Mesendoderm (in vitro differentiated cells): ENCODE measurements at regions not wholly inside any gene's neighbourhood (a gene's known extent, or its start where the extent isn't known, plus 50 kb on each side); places are given as distances from the start of the nearest gene placed in this dataset.

Source experiments
- DNase-seq: peaks from one replicate; pipeline ENCODE4 v3.0.0; 2013
- H2AK5ac ChIP-seq: 2 replicates; pipeline ENCODE4 v1.6.1; 2013; ENCODE audit warnings: low read length, inconsistent platforms
- H2BK120ac ChIP-seq: 2 replicates; pipeline ENCODE4 v1.6.1; 2013; ENCODE audit warnings: low read depth, mild to moderate bottlenecking, low read length, moderate library complexity, mixed read lengths
- H2BK15ac ChIP-seq: replicated peaks from 2 replicates; pipeline ENCODE4 v1.6.1; 2013; ENCODE audit warnings: low read depth, mild to moderate bottlenecking, moderate library complexity
- H2BK5ac ChIP-seq: 2 replicates; pipeline ENCODE4 v1.6.1; 2013; ENCODE audit warnings: low read length, inconsistent platforms
- H3K18ac ChIP-seq: 2 replicates; pipeline ENCODE4 v1.6.1; 2013; ENCODE audit warnings: mild to moderate bottlenecking, low read length, mixed read lengths
- H3K23ac ChIP-seq: one replicate; pipeline ENCODE4 v1.6.1; 2013; ENCODE audit warnings: low read length
- H3K27ac ChIP-seq: 2 replicates; pipeline ENCODE4 v1.5.1; 2013; ENCODE audit warnings: low read depth, mild to moderate bottlenecking, inconsistent platforms, low read length, moderate library complexity
- H3K27me3 ChIP-seq: 2 replicates; pipeline ENCODE4 v1.6.1; 2013; ENCODE audit warnings: low read length, control low read depth, mild to moderate bottlenecking, inconsistent platforms; ENCODE audit not compliant: insufficient read depth, poor library complexity
- H3K36me3 ChIP-seq: 2 replicates; pipeline ENCODE4 v1.6.1; 2013; ENCODE audit warnings: low read length, inconsistent platforms; ENCODE audit not compliant: control insufficient read depth, insufficient read depth
- H3K4ac ChIP-seq: one replicate; pipeline ENCODE4 v1.6.1; 2013; ENCODE audit warnings: low read depth, mild to moderate bottlenecking, low read length, moderate library complexity
- H3K4me1 ChIP-seq: 2 replicates; pipeline ENCODE4 v1.6.1; 2013; ENCODE audit warnings: low read depth, low read length, inconsistent platforms; ENCODE audit not compliant: control insufficient read depth
- H3K4me2 ChIP-seq: 2 replicates; pipeline ENCODE4 v1.6.1; 2013; ENCODE audit warnings: low read length
- H3K4me3 ChIP-seq: 2 replicates; pipeline ENCODE4 v1.5.1; 2013; ENCODE audit warnings: mild to moderate bottlenecking, low read length
- H3K56ac ChIP-seq: one replicate; pipeline ENCODE4 v1.6.1; 2013; ENCODE audit warnings: low read length
- H3K79me1 ChIP-seq: 2 replicates; pipeline ENCODE4 v1.6.1; 2013; ENCODE audit warnings: low read length, inconsistent platforms
- H3K79me2 ChIP-seq: 2 replicates; pipeline ENCODE4 v1.6.1; 2013; ENCODE audit warnings: mild to moderate bottlenecking, low read length; ENCODE audit not compliant: control insufficient read depth, insufficient read depth
- H3K9ac ChIP-seq: 2 replicates; pipeline ENCODE4 v1.6.1; 2013; ENCODE audit warnings: low read length, inconsistent platforms
- H4K5ac ChIP-seq: one replicate; pipeline ENCODE4 v1.6.1; 2013; ENCODE audit warnings: low read length
- H4K8ac ChIP-seq: one replicate; pipeline ENCODE4 v1.6.1; 2013; ENCODE audit warnings: low read depth, mild to moderate bottlenecking, control low read depth, low read length, moderate library complexity
- WGBS: extraction: QIAGEN DNeasy Blood & Tissue Kit; methylation state at CpG from one replicate; pipeline ENCODE4 v1.1.7; 2013; ENCODE audit warnings: low lambda C conversion rate, missing lambda C conversion rate; ENCODE audit not compliant: insufficient coverage; ENCODE audit errors: extremely low coverage; 5-methylcytosine and 5-hydroxymethylcytosine counted together

DNA sequence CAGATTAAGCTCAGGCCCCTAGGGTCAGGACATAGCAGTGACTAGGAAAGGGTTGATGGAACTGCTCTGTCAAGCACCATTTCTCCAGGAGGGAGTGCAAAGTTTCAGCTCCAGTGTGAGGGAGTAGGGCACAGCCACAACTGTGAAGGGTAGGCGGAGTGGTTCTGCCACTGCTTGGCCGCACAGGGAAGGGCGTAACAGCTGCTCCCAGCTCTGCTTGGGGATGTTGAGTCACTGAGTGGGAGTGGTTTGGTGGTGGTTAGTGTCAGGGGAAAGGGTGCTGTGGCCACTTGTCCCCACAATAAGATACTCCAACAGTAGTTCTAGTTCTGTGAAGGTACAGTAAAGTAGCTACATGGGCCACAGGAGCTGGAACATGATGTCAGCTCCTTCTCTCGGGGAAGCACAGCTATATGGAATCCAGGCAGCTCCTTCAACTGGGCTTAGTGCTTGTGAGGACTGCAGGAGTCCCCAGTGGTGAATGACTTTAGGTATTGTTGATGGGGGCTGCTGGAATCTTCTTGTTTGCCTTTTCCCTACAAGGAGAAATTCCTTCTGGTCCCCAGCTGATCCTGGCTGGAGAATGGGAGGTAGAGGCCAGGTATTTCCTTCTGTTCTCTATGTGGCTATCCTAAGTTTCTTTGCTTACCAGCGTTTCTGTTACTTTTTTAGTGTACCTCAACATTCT, 314.5 kb downstream of the SPATA31D1 start:
- no peak overlapping the region for H4K8ac ChIP-seq
- no peak overlapping the region for H3K4me3 ChIP-seq
- no peaks in the 10 kb centered on the region for H3K79me1 ChIP-seq
- no peaks in the 10 kb centered on the region for H3K4me1 ChIP-seq
- H3K4me2 ChIP-seq: no peak overlapping the region
- H4K5ac ChIP-seq: no peak overlapping the region
- no peaks in the 10 kb centered on the region for H3K36me3 ChIP-seq
- H3K23ac ChIP-seq: peak overlapping the region; percentile 29
- H3K9ac ChIP-seq: no peak overlapping the region
- no peak overlapping the region for H2BK5ac ChIP-seq
- H2BK120ac ChIP-seq: no peak overlapping the region
- H3K27me3 ChIP-seq: no peaks in the 10 kb centered on the region
- H3K79me2 ChIP-seq: no peaks in the 10 kb centered on the region
- WGBS: no CpG with 5 or more reads among the region's 5 CpGs
- DNase-seq: peak; percentile 34
- H3K27ac ChIP-seq: no peak overlapping the region
- H2BK15ac ChIP-seq: no peak overlapping the region
- no peak overlapping the region for H3K56ac ChIP-seq
- H2AK5ac ChIP-seq: no peak overlapping the region
- H3K4ac ChIP-seq: no peak overlapping the region
- H3K18ac ChIP-seq: no peak overlapping the region

- Histone ChIP-seq H3K4me3 (no peak overlapping the region), H3K79me1 (no peaks in the 10 kb centered on the region), H3K4ac (no peak overlapping the region), H3K27ac (no peak overlapping the region), H3K79me2 (no peaks in the 10 kb centered on the region), H2AK5ac (no peak overlapping the region), H4K5ac (no peak overlapping the region), H4K8ac (no peak overlapping the region), H3K4me2 (no peak overlapping the region), H3K9ac (no peak overlapping the region), H2BK15ac (no peak overlapping the region), H3K56ac (no peak overlapping the region), H3K18ac (no peak overlapping the region), H3K27me3 (no peaks in the 10 kb centered on the region), H3K4me1 (no peaks in the 10 kb centered on the region), H2BK5ac (no peak overlapping the region), H3K23ac (no peak overlapping the region), H2BK120ac (no peak overlapping the region), H3K36me3 (no peaks in the 10 kb centered on the region)
- no CpG with 5 or more reads among the region's 3 CpGs for WGBS
- no peak for DNase-seq
Measured at GRCh38 chr9:82308836-82309235, 320.3 kb downstream of the SPATA31D1 start.

DNA sequence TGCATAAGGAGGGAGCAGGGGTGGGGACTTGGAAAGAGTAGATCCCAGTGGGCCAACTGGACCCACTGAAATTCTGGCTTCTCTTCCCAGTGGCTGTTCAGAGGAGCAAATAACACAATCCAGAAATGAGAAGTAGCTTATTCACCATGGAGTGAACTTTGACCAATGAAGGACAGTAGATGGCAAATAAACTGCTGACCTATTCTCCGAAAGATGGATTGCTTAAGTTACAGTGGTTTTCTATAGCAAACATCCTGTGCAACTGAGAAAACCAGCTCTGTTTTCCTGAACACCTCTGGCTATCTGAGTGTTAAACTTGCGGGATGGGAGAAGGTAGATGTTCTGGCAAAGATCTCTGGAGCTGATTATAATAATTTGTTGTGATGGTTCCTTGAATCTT, 325.1 kb downstream of the SPATA31D1 start:
- no CpG with 5 or more reads among the region's 2 CpGs for WGBS
- no peak overlapping the region for H3K4ac ChIP-seq
- H3K23ac ChIP-seq: no peak overlapping the region
- H3K18ac ChIP-seq: no peak overlapping the region
- no peak overlapping the region for H2AK5ac ChIP-seq
- H4K8ac ChIP-seq: no peak overlapping the region
- no peaks in the 10 kb centered on the region for H3K4me1 ChIP-seq
- H3K36me3 ChIP-seq: no peaks in the 10 kb centered on the region
- no peaks in the 10 kb centered on the region for H3K79me1 ChIP-seq
- no peak overlapping the region for H3K4me3 ChIP-seq
- no peak overlapping the region for H3K56ac ChIP-seq
- no peaks in the 10 kb centered on the region for H3K27me3 ChIP-seq
- no peak overlapping the region for H3K27ac ChIP-seq
- H3K9ac ChIP-seq: no peak overlapping the region
- H2BK5ac ChIP-seq: no peak overlapping the region
- H2BK120ac ChIP-seq: no peak overlapping the region
- no peaks in the 10 kb centered on the region for H3K79me2 ChIP-seq
- no peak for DNase-seq
- no peak overlapping the region for H2BK15ac ChIP-seq
- no peak overlapping the region for H4K5ac ChIP-seq
- no peak overlapping the region for H3K4me2 ChIP-seq

DNA sequence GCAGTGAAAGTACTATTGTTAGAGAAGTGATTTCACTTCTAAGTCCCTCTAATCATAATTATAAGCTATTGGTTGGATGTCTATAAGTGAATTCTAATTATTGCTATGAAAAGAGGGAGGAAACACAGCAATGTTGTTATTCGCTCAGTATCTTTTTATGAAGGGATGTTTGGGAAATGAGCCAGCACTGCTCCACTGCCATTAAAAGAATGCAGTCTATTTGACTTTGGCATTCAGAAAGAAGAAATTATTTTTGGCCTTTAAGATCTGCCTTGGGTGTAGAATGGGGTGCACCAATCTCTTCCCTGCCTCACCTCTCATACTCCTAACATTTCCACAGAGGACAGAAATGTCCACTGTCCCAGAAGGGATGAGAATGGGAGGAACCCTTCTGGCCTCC, 332.0 kb downstream of the SPATA31D1 start:
- WGBS: no CpG with 5 or more reads among the region's 1 CpG
- H3K56ac ChIP-seq: no peak overlapping the region
- H3K79me2 ChIP-seq: no peaks in the 10 kb centered on the region
- no peaks in the 10 kb centered on the region for H3K4me1 ChIP-seq
- H3K79me1 ChIP-seq: no peaks in the 10 kb centered on the region
- H3K4me2 ChIP-seq: no peak overlapping the region
- H3K4me3 ChIP-seq: no peak overlapping the region
- no peak overlapping the region for H4K8ac ChIP-seq
- no peak overlapping the region for H4K5ac ChIP-seq
- H3K9ac ChIP-seq: no peak overlapping the region
- H3K36me3 ChIP-seq: no peaks in the 10 kb centered on the region
- no peak overlapping the region for H3K18ac ChIP-seq
- H2BK15ac ChIP-seq: no peak overlapping the region
- no peak overlapping the region for H3K23ac ChIP-seq
- H2BK120ac ChIP-seq: no peak overlapping the region
- no peak overlapping the region for H2BK5ac ChIP-seq
- H3K27ac ChIP-seq: no peak overlapping the region
- no peaks in the 10 kb centered on the region for H3K27me3 ChIP-seq
- H2AK5ac ChIP-seq: no peak overlapping the region
- H3K4ac ChIP-seq: no peak overlapping the region
- no peak for DNase-seq

DNA sequence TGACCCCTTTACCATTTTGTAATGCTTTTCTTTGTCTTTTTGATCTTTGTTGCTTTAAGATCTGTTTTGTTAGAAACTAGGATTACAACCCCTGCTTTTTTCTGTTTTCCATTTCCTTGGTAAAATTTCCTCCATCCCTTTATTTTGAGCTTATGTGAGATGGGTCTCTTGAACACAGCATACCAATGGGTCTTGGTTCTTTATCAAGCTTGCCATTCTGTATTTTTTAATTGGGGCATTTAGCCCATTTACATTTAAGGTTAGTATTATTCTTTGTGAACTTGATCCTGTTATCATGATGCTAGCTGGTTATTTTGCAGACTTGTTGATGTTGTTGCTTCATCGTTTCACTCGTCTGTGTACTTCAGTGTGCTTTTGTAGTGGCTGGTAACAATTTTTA, 337.3 kb downstream of the SPATA31D1 start:
- Histone ChIP-seq H2AK5ac (no peak overlapping the region), H3K79me1 (no peaks in the 10 kb centered on the region), H3K36me3 (no peaks in the 10 kb centered on the region), H3K4me2 (no peak overlapping the region), H3K27ac (no peak overlapping the region), H3K4me3 (no peak overlapping the region), H3K18ac (no peak overlapping the region), H3K56ac (no peak overlapping the region), H2BK5ac (no peak overlapping the region), H4K8ac (no peak overlapping the region), H3K9ac (no peak overlapping the region), H3K4me1 (no peaks in the 10 kb centered on the region), H3K27me3 (no peaks in the 10 kb centered on the region), H2BK120ac (no peak overlapping the region), H3K4ac (no peak overlapping the region), H3K23ac (no peak overlapping the region), H2BK15ac (no peak overlapping the region), H3K79me2 (no peaks in the 10 kb centered on the region), H4K5ac (no peak overlapping the region)
- no CpG with 5 or more reads among the region's 2 CpGs for WGBS
- no peak for DNase-seq

- no peak overlapping the region for H3K27ac ChIP-seq
- H3K9ac ChIP-seq: no peak overlapping the region
- H2BK5ac ChIP-seq: no peak overlapping the region
- H3K4me3 ChIP-seq: no peak overlapping the region
- no peaks in the 10 kb centered on the region for H3K79me2 ChIP-seq
- no peak overlapping the region for H3K23ac ChIP-seq
- H3K56ac ChIP-seq: no peak overlapping the region
- no peaks in the 10 kb centered on the region for H3K79me1 ChIP-seq
- H4K5ac ChIP-seq: no peak overlapping the region
- no peak overlapping the region for H2BK15ac ChIP-seq
- H3K27me3 ChIP-seq: no peaks in the 10 kb centered on the region
- DNase-seq: no peak
- H3K4me2 ChIP-seq: no peak overlapping the region
- H3K4me1 ChIP-seq: no peaks in the 10 kb centered on the region
- WGBS: no CpG with 5 or more reads among the region's 2 CpGs
- H4K8ac ChIP-seq: no peak overlapping the region
- no peak overlapping the region for H3K18ac ChIP-seq
- H3K36me3 ChIP-seq: no peaks in the 10 kb centered on the region
- H3K4ac ChIP-seq: no peak overlapping the region
- H2AK5ac ChIP-seq: no peak overlapping the region
- H2BK120ac ChIP-seq: no peak overlapping the region
Measured at GRCh38 chr9:82327641-82328040, 339.1 kb downstream of the SPATA31D1 start.
